ENCODE measurements at regions not wholly inside any gene's neighbourhood (a gene's known extent, or its start where the extent isn't known, plus 50 kb on each side); places are given as distances from the start of the nearest gene placed in this dataset.

DNA sequence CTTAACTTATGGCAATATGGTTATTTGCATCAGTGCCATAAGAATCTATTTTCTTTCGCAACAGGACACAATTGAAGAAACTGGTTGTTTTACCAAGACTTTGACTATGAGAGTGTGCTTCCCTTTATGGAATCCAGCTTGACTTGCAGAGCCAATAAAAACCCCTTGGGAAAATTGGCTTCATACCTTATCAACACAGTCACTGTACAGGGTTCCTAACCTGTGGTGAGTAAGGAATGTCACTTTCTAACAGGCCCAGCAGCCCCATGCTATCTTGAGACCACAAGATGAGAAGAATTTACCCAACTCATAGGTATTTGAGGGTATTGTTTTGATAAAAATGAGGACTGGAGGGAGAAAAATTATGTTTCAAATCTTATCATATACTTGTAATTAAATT, 418.5 kb upstream of the MAP2 start:
- TF ChIP-seq, protein P1, sequence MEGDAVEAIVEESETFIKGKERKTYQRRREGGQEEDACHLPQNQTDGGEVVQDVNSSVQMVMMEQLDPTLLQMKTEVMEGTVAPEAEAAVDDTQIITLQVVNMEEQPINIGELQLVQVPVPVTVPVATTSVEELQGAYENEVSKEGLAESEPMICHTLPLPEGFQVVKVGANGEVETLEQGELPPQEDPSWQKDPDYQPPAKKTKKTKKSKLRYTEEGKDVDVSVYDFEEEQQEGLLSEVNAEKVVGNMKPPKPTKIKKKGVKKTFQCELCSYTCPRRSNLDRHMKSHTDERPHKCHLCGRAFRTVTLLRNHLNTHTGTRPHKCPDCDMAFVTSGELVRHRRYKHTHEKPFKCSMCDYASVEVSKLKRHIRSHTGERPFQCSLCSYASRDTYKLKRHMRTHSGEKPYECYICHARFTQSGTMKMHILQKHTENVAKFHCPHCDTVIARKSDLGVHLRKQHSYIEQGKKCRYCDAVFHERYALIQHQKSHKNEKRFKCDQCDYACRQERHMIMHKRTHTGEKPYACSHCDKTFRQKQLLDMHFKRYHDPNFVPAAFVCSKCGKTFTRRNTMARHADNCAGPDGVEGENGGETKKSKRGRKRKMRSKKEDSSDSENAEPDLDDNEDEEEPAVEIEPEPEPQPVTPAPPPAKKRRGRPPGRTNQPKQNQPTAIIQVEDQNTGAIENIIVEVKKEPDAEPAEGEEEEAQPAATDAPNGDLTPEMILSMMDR (IDR thresholded peaks at IDR 0.05; ENCODE audit: low read depth, low read length, poor library complexity, severe bottlenecking): no peak
- no peak for TF ChIP-seq EZH2phosphoT487 (IDR thresholded peaks at IDR 0.05; ENCODE audit: borderline replicate concordance, low read length)
